H1 (cell line): ENCODE measurements at regions not wholly inside any gene's neighbourhood (a gene's known extent, or its start where the extent isn't known, plus 50 kb on each side); places are given as distances from the start of the nearest gene placed in this dataset.

Experiments used
- CTCF ChIA-PET: fragments of 300-600 bp; sonication (Branson Sonifier 250); formaldehyde crosslinking; loops from one replicate; lab custom pipeline; 2021; ENCODE audit not compliant: partially characterized antibody; lab: Charles Lee
- POLR2A ChIA-PET: fragments of 300-600 bp; sonication (Branson Sonifier 250); formaldehyde crosslinking; loops from one replicate; lab custom pipeline; 2021; ENCODE audit warnings: inconsistent platforms; ENCODE audit not compliant: partially characterized antibody; lab: Charles Lee
- DNase-seq, 2 experiments: peaks; one replicate each; pipeline versions ENCODE4 v3.0.0 to v3.0.0-alpha.2; 2010 to 2022; ENCODE audit warnings: low spot score in 2 of 2, low read depth in 1 of 2, mixed read lengths in 1 of 2
- FAIRE-seq: peaks from 2 replicates; lab custom pipeline; 2011; peaks lifted over from hg19 to GRCh38; lab: Jason Lieb, UNC
- H2AFZ ChIP-seq: 2 replicates; pipeline ENCODE4 v1.8.1; 2012; ENCODE audit warnings: low read length, inconsistent platforms
- H2AK5ac ChIP-seq: 2 replicates; pipeline ENCODE4 v1.6.1; 2013; ENCODE audit warnings: low read depth, low read length
- H2BK120ac ChIP-seq: replicated peaks from 2 replicates; pipeline ENCODE3; 2013; ENCODE audit warnings: low read depth, low read length, inconsistent platforms
- H2BK12ac ChIP-seq: 2 replicates; pipeline ENCODE4 v1.6.1; 2013; ENCODE audit warnings: low read depth, low read length
- H2BK15ac ChIP-seq: 2 replicates; pipeline ENCODE4 v1.6.1; 2013; ENCODE audit warnings: low read length
- H2BK20ac ChIP-seq: 2 replicates; pipeline ENCODE4 v1.6.1; 2013; ENCODE audit warnings: low read length
- H2BK5ac ChIP-seq: 2 replicates; pipeline ENCODE4 v1.6.1; 2013; ENCODE audit warnings: low read depth, low read length
- H3K14ac ChIP-seq: 2 replicates; pipeline ENCODE4 v1.6.1; 2013; ENCODE audit warnings: inconsistent platforms; ENCODE audit not compliant: insufficient read length
- H3K18ac ChIP-seq: 2 replicates; pipeline ENCODE4 v1.6.1; 2013; ENCODE audit warnings: low read length; ENCODE audit errors: extremely low read depth
- H3K23ac ChIP-seq: 2 replicates; pipeline ENCODE4 v1.6.1; 2013; ENCODE audit warnings: inconsistent platforms; ENCODE audit not compliant: insufficient read length
- H3K23me2 ChIP-seq: 2 replicates; pipeline ENCODE4 v1.6.1; 2013; ENCODE audit warnings: low read depth, low read length
- H3K27ac ChIP-seq: 2 replicates; pipeline ENCODE4 v1.6.1; 2011; ENCODE audit warnings: low read depth, low read length, inconsistent platforms
- H3K27me3 ChIP-seq, 4 experiments: replicated peaks in 1 of 4; 1 replicate in 1 of 4; 2 replicates in 3 of 4; pipeline versions ENCODE4 v1.6.1 to v1.8.1; 2011 to 2013; ENCODE audit warnings: low read length in 3 of 4, mild to moderate bottlenecking in 3 of 4, inconsistent platforms in 2 of 4, mixed read lengths in 2 of 4, moderate library complexity in 1 of 4; ENCODE audit not compliant: control insufficient read depth in 3 of 4, insufficient read depth in 3 of 4; ENCODE audit errors: extremely low read depth in 1 of 4
- H3K36me3 ChIP-seq, 4 experiments: 2 replicates each; pipeline versions ENCODE4 v1.6.1 to v1.8.1; 2011 to 2013; ENCODE audit warnings: mild to moderate bottlenecking in 4 of 4, low read length in 3 of 4, moderate library complexity in 2 of 4, control low read depth in 1 of 4, inconsistent platforms in 1 of 4; ENCODE audit not compliant: insufficient read depth in 4 of 4, control insufficient read depth in 2 of 4
- H3K4ac ChIP-seq: replicated peaks from 2 replicates; pipeline ENCODE3; 2013; ENCODE audit warnings: low read length, low read depth, mixed read lengths, inconsistent platforms; ENCODE audit not compliant: insufficient read length
- H3K4me1 ChIP-seq, 4 experiments: replicated peaks in 1 of 4; 1 replicate in 1 of 4; 2 replicates in 3 of 4; pipeline versions ENCODE4 v1.6.1 to v1.8.1; 2011 to 2013; ENCODE audit warnings: low read length in 3 of 4, inconsistent platforms in 2 of 4, mixed read lengths in 1 of 4; ENCODE audit not compliant: insufficient read depth in 4 of 4, control insufficient read depth in 3 of 4
- H3K4me2 ChIP-seq, 2 experiments: 2 replicates each; pipeline versions ENCODE4 v1.6.1 to v1.8.1; 2011 to 2013; ENCODE audit warnings: low read depth in 2 of 2, low read length in 2 of 2, control low read depth in 1 of 2, inconsistent platforms in 1 of 2, mild to moderate bottlenecking in 1 of 2; ENCODE audit not compliant: insufficient read depth in 1 of 2
- H3K4me3 ChIP-seq, 4 experiments: fragments of 200-600, 300-600 bp in 1 of 4; sonication (generic), shearing (Covaris generic), sonication (Bioruptor Twin) in 1 of 4; 2 replicates each; pipeline versions ENCODE4 v1.5.1 to v1.8.1; 2011 to 2016; ENCODE audit warnings: low read length in 4 of 4, low read depth in 3 of 4, control low read depth in 2 of 4, inconsistent platforms in 2 of 4, mild to moderate bottlenecking in 2 of 4, mixed read lengths in 1 of 4, moderate library complexity in 1 of 4; ENCODE audit not compliant: insufficient read depth in 2 of 4; ENCODE audit errors: extremely low read depth in 1 of 4
- H3K56ac ChIP-seq: replicated peaks from 2 replicates; pipeline ENCODE3; 2013; ENCODE audit warnings: low read depth, mild to moderate bottlenecking, mixed read lengths, low read length, inconsistent platforms; ENCODE audit not compliant: insufficient read length
- H3K79me1 ChIP-seq: 2 replicates; pipeline ENCODE4 v1.6.1; 2013; ENCODE audit warnings: low read depth, low read length, control low read depth
- H3K79me2 ChIP-seq, 2 experiments: 2 replicates each; pipeline versions ENCODE4 v1.6.1 to v1.8.1; 2012 to 2013; ENCODE audit warnings: low read length in 2 of 2, mild to moderate bottlenecking in 2 of 2, inconsistent platforms in 1 of 2; ENCODE audit not compliant: insufficient read depth in 2 of 2, control insufficient read depth in 1 of 2
- H3K9ac ChIP-seq, 4 experiments: replicated peaks in 1 of 4; 1 replicate in 1 of 4; 2 replicates in 3 of 4; pipeline versions ENCODE4 v1.6.1 to v1.8.1; 2011 to 2013; ENCODE audit warnings: low read depth in 3 of 4, low read length in 3 of 4, control low read depth in 2 of 4, mild to moderate bottlenecking in 2 of 4, moderate library complexity in 2 of 4, inconsistent platforms in 1 of 4; ENCODE audit errors: extremely low read depth in 1 of 4
- H3K9me3 ChIP-seq, 2 experiments: 2 replicates each; pipeline versions ENCODE4 v1.6.1 to v1.8.1; 2012 to 2013; ENCODE audit warnings: mild to moderate bottlenecking in 2 of 2, moderate library complexity in 2 of 2, control low read depth in 1 of 2, inconsistent platforms in 1 of 2, low read depth in 1 of 2, low read length in 1 of 2, mixed read lengths in 1 of 2; ENCODE audit not compliant: insufficient read depth in 2 of 2
- H4K20me1 ChIP-seq, 2 experiments: replicated peaks in 1 of 2; 2 replicates each; pipeline versions ENCODE3 to v1.8.1; 2011 to 2013; ENCODE audit warnings: inconsistent platforms in 2 of 2, low read length in 2 of 2, mild to moderate bottlenecking in 1 of 2; ENCODE audit not compliant: insufficient read depth in 2 of 2, control insufficient read depth in 1 of 2
- H4K5ac ChIP-seq: 2 replicates; pipeline ENCODE4 v1.6.1; 2013; ENCODE audit warnings: low read length, low read depth, mixed read lengths, inconsistent platforms; ENCODE audit not compliant: insufficient read length
- H4K8ac ChIP-seq: 2 replicates; pipeline ENCODE4 v1.8.0; 2013; ENCODE audit warnings: mild to moderate bottlenecking, moderate library complexity, low read length, inconsistent platforms; ENCODE audit not compliant: insufficient read depth; ENCODE audit errors: extremely low read depth
- H4K91ac ChIP-seq: replicated peaks from 2 replicates; pipeline ENCODE3; 2013; ENCODE audit warnings: low read length, mixed read lengths, inconsistent platforms; ENCODE audit not compliant: insufficient read length
- BACH1 ChIP-seq: IDR thresholded peaks from 2 replicates; pipeline ENCODE4 v1.6.1; 2012; ENCODE audit warnings: low read length, improper control_type of control experiment
- BRCA1 ChIP-seq: IDR thresholded peaks from 2 replicates; pipeline ENCODE4 v1.6.1; 2012; ENCODE audit warnings: low read depth, low read length, improper control_type of control experiment
- CBX8 ChIP-seq: fragments of 300-800, 300-1000 bp; sonication (generic); IDR thresholded peaks from 2 replicates; pipeline ENCODE4 v1.7.1; 2016; ENCODE audit warnings: low read depth, low read length, borderline replicate concordance
- EP300 ChIP-seq, 2 experiments: IDR thresholded peaks; 1 replicate in 1 of 2; 2 replicates in 1 of 2; pipeline ENCODE4 v1.6.1; 2011 to 2012; ENCODE audit warnings: low read depth in 2 of 2, low read length in 2 of 2, mild to moderate bottlenecking in 2 of 2, borderline replicate concordance in 1 of 2, inconsistent platforms in 1 of 2, moderate library complexity in 1 of 2
- GABPA ChIP-seq: IDR thresholded peaks from 2 replicates; pipeline ENCODE4 v1.6.1; 2011; ENCODE audit warnings: mild to moderate bottlenecking, low read length, moderate library complexity, borderline replicate concordance; ENCODE audit not compliant: insufficient read depth
- GTF2F1 ChIP-seq: IDR thresholded peaks from 2 replicates; pipeline ENCODE4 v1.6.1; 2012; ENCODE audit warnings: low read depth, low read length, improper control_type of control experiment, borderline replicate concordance
- HDAC6 ChIP-seq: IDR thresholded peaks from one replicate; pipeline ENCODE4 v1.7.1; 2012; ENCODE audit warnings: low read depth, mild to moderate bottlenecking, inconsistent platforms, low read length, moderate library complexity
- NANOG ChIP-seq: IDR thresholded peaks from 2 replicates; pipeline ENCODE4 v1.6.1; 2011; ENCODE audit warnings: low read length, low read depth, mild to moderate bottlenecking, inconsistent platforms; ENCODE audit not compliant: insufficient read depth, poor library complexity, severe bottlenecking
- SIRT6 ChIP-seq: IDR thresholded peaks from one replicate; pipeline ENCODE4 v1.7.1; 2012; ENCODE audit warnings: low read length, inconsistent platforms
- SP1 ChIP-seq: IDR thresholded peaks from 2 replicates; pipeline ENCODE4 v1.6.1; 2011; ENCODE audit warnings: low read depth, low read length
- SUZ12 ChIP-seq: fragments of 200-600 bp; sonication (generic); IDR thresholded peaks from 2 replicates; pipeline ENCODE4 v1.6.1; 2012; ENCODE audit warnings: mild to moderate bottlenecking, inconsistent platforms, low read length, moderate library complexity, mixed read lengths
- TCF12 ChIP-seq: IDR thresholded peaks from 2 replicates; pipeline ENCODE4 v1.6.1; 2011; ENCODE audit warnings: low read depth, mild to moderate bottlenecking, low read length
- WGBS, 2 experiments: shearing (Covaris generic) in 1 of 2; methylation state at CpG; one replicate each; pipeline versions ENCODE4 v1.1.6 to v1.1.7; 2013 to 2015; ENCODE audit warnings: low lambda C conversion rate in 2 of 2, mixed read lengths in 2 of 2, inconsistent platforms in 1 of 2, low coverage in 1 of 2, missing lambda C conversion rate in 1 of 2; ENCODE audit not compliant: insufficient replicate concordance in 2 of 2, insufficient coverage in 1 of 2, insufficient read length in 1 of 2; ENCODE audit errors: extremely low coverage in 1 of 2, missing lambda C conversion rate in 1 of 2; 5-methylcytosine and 5-hydroxymethylcytosine counted together
- TF ChIP-seq, protein P1 (sequence below): IDR thresholded peaks from 2 replicates; pipeline ENCODE4 v1.6.1; 2011; ENCODE audit warnings: low read length, improper control_type of control experiment
- TF ChIP-seq, protein P2 (sequence below): IDR thresholded peaks from 2 replicates; pipeline ENCODE4 v1.6.1; 2011; ENCODE audit warnings: low read depth, mild to moderate bottlenecking, low read length; ENCODE audit not compliant: insufficient read depth

DNA sequence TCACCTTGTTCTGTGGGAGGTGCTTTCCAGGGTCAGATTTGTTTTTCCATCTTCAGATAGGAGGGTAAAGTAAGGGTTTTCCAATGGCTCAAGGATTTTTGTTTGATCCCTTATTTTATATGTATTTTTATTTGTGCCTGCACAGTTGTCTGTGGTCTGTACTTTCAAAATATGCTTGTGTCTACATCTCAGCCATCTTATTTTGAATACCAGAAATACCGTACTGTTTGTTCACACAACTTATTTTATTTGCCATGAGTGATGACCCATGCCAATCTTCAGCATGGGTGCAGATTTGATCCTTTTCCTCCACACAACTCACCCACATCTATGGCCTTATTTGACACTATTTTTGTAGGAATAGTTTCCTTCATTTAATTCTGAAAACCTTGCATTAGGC, 72.2 kb upstream of the PTCHD4 start:
- no peak overlapping the region for H3K56ac ChIP-seq
- H4K20me1 ChIP-seq, result no peaks in the 10 kb centered on the region
- no peak overlapping the region for H3K14ac ChIP-seq
- H4K8ac ChIP-seq, result no peak overlapping the region
- no peaks in the 10 kb centered on the region for H3K4me1 ChIP-seq
- H3K4ac ChIP-seq, result no peak overlapping the region
- H2AK5ac ChIP-seq, result no peak overlapping the region
- H3K79me2 ChIP-seq, result no peaks in the 10 kb centered on the region
- H3K9ac ChIP-seq, result no peak overlapping the region
- H3K23ac ChIP-seq, result no peak overlapping the region
- CTCF ChIA-PET, result no interaction called here
- no peak for FAIRE-seq
- no peak overlapping the region for H3K4me3 ChIP-seq
- POLR2A ChIA-PET, result no interaction called here
- no peak overlapping the region for H4K5ac ChIP-seq
- no peaks in the 10 kb centered on the region for H3K9me3 ChIP-seq
- no peak overlapping the region for H2BK12ac ChIP-seq
- no peaks in the 10 kb centered on the region for H3K27me3 ChIP-seq
- H2BK20ac ChIP-seq, result no peak overlapping the region
- H3K36me3 ChIP-seq, result no peaks in the 10 kb centered on the region
- no peaks in the 10 kb centered on the region for H3K79me1 ChIP-seq
- H3K18ac ChIP-seq, result no peak overlapping the region
- H2BK5ac ChIP-seq, result no peak overlapping the region
- no peak overlapping the region for H2BK15ac ChIP-seq
- no peak overlapping the region for H2BK120ac ChIP-seq
- no peak overlapping the region for H4K91ac ChIP-seq
- no peak overlapping the region; the same call in 1 of the 2 replicates for H2AFZ ChIP-seq
- WGBS, 2 experiments, result 40% methylated on average over 1 of the region's 1 CpG; no CpG with 5 or more reads in 1 of the 2 experiments
- DNase-seq, result no peak
- no peak overlapping the region for H3K4me2 ChIP-seq
- H3K27ac ChIP-seq, result no peak overlapping the region
- H3K23me2 ChIP-seq, result no peaks in the 10 kb centered on the region
- TF ChIP-seq SIRT6 (no peak), BRCA1 (no peak), NANOG (no peak), GABPA (no peak), CBX8 (no peak), TCF12 (no peak), SP1 (no peak), GTF2F1 (no peak), BACH1 (no peak), SUZ12 (no peak), EP300 (IDR thresholded peaks at IDR 0.05; ENCODE audit: borderline replicate concordance in 1 of 2, low read depth in 2 of 2, low read length in 2 of 2) (no peak), HDAC6 (no peak)
- TF ChIP-seq, protein P1, sequence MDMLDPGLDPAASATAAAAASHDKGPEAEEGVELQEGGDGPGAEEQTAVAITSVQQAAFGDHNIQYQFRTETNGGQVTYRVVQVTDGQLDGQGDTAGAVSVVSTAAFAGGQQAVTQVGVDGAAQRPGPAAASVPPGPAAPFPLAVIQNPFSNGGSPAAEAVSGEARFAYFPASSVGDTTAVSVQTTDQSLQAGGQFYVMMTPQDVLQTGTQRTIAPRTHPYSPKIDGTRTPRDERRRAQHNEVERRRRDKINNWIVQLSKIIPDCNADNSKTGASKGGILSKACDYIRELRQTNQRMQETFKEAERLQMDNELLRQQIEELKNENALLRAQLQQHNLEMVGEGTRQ, result no peak
- TF ChIP-seq, protein P2, sequence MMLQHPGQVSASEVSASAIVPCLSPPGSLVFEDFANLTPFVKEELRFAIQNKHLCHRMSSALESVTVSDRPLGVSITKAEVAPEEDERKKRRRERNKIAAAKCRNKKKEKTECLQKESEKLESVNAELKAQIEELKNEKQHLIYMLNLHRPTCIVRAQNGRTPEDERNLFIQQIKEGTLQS, result no peak
